Left kidney (tissue), 1 donor: ENCODE measurements at regions not wholly inside any gene's neighbourhood (a gene's known extent, or its start where the extent isn't known, plus 50 kb on each side); places are given as distances from the start of the nearest gene placed in this dataset.
"Not testable (repeated sequence)": the region's sequence is repeated elsewhere in the genome, so short reads cannot be mapped to it uniquely, and the experiment has no call there.

Experiments
- DNase-seq: peaks from one replicate; pipeline ENCODE4 v3.0.0-alpha.2; 2013

DNA sequence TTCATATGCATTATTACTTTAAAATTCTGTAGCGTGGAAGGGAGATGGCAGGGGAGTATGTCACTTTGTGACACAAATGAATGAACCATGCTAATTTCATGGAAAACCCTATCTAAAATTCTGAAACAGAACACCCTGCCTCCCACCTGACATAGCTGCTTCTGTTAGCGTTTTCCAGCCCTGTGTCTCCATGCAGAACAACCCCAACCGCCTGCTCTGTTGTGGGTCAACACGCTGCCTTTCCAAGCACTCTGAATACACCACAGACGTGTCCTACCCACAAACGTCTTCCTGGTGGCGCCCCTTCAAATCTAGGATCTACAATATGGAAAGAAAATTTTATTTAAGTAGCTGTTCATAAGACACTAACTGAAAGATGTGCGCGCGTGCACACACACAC is 238.6 kb downstream of the TRIML1 start:
- peak; percentile 8 for DNase-seq

DNA sequence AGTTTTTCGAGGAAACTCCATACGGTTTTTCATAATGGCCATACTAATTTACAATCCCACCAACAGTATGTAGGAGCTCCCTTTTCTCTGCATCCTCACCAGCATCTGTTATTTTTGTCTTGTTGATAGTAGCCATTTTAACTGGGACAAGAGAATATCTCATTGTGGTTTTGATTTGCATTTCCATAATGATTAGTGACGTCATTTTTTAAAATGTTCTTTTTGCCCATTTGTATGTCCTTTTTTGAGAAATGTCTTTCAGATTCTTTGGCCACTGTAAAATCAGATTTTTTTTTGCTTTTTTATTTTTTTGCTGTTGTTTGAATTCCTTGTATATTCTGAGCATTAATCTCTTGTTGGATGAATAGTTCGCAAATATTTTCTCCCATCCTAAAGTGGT is 243.9 kb downstream of the TRIML1 start:
- no peak for DNase-seq

DNA sequence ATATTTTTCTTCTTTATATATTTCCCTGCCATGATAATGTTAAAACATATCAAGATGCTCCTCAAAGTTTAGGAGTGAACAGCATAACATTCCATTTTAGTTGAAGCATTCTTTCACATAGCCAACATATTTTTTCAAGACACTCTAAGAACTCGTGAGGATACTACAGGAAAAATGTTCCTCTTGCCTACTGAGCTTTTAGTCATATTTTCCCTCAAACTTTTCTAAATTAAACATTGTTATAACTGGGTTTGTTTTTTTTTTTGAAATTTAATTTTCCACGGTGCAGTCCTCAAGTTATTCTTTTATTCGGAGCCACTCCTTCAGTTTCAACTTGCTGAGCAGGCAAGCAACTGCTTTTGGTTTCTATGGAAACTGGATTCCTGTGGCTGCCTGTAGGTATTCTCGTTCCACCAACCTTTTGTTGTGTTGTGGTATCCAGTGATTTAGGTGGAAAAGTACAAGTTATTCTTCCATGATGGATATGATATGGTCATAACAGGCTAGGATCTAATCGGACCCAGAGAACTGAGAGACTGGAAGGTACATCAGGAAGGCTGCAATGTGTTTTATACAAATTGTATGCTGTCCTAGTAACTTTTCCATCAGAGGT is 248.0 kb downstream of the TRIML1 start:
- DNase-seq, result peak; percentile 20

DNA sequence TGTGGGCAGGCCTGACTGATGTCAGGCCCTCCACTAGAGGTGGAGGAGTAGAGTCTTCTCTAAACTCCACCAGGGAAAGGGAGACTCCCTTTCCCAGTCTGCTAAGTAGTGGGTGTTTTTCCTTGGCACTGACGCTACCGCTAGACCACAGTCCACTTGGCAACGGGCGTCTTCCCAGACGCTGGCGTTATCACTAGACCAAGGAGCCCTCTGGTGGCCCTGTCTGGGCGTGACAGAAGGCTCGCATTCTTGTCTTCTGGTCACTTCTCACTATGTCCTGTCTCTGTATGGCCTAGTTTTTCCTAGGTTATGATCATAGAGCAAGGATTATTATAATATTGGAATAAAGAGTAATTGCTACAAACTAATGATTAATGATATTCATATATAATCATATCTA is 252.1 kb downstream of the TRIML1 start:
- not testable (repeated sequence) for DNase-seq

DNA sequence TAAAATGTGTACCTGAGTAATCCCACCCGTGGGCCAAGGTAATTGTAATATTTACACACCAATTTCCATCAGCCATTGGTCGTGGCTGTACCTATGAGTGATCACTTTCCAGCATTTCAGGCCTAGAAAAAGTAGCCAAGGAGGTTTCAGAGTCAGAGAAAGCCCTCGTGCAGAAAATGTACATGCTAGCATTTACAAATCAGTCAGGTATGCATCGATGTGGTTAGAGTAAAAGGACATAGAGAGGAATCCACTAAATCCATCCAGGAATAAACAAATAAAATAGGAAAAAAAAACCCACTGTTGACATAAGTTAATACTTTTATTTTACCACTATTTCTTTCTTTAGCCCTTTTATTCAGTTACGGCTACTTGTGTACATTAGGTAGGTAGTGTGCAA is 256.8 kb downstream of the TRIML1 start:
- no peak for DNase-seq

DNA sequence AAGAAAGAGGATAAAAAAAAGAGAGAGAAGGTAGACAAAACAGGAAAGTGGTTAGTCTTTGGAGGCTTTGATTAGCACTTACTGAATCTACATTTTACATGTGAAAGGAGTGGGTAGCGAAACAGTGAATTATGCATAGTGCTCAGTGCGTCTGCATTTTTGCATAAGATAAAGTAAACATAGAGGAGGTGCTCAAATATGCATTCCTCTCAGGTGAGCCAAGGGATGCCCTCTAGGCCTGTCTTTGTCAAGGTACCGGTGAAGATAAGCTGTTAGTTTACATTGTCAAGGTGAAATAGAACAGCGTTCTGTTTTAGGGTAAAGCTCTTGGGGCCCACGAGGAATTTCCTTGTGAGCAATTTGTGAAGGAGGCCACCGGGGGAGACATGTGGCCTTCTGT is 260.6 kb downstream of the TRIML1 start:
- DNase-seq, result no peak

DNA sequence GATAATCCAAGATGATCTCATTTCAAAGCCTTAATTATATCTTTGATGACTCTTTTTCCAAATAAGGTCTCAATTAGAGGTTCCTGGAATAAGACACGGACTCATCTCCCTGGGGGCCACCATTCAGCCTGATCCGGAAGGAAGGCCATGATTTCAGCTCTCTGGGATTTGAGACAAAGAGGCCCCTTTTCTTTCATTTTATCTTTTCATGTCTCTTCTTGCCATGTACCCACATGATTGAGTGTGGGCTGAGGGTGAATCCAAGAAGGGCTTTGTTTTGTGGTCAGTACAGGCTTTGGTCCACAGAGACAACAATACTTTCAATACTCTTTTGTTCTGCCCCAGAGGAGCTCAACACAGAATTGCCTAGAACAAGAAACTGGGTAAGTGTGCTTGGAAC is 261.2 kb downstream of the TRIML1 start:
- DNase-seq, result no peak

DNA sequence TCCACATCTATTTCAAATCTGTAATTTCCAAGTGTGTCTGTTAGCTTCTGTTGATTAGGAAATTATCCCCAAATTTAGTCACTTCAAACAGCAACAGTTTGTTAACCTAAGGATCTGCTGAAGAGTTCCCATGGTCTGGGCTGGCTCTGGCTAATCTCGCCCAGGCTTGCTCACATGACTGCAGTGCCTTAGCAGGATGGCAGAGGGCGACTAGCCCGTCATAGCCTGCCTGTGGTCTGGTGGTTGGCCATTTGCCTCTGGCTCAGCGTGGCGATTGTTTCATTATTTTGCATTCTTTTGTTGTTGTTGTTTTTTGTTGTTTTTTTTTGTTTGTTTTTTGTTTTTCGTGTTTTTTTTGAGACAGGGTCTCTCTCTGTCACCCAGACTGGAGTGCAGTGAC is 264.0 kb downstream of the TRIML1 start:
- no peak for DNase-seq

DNA sequence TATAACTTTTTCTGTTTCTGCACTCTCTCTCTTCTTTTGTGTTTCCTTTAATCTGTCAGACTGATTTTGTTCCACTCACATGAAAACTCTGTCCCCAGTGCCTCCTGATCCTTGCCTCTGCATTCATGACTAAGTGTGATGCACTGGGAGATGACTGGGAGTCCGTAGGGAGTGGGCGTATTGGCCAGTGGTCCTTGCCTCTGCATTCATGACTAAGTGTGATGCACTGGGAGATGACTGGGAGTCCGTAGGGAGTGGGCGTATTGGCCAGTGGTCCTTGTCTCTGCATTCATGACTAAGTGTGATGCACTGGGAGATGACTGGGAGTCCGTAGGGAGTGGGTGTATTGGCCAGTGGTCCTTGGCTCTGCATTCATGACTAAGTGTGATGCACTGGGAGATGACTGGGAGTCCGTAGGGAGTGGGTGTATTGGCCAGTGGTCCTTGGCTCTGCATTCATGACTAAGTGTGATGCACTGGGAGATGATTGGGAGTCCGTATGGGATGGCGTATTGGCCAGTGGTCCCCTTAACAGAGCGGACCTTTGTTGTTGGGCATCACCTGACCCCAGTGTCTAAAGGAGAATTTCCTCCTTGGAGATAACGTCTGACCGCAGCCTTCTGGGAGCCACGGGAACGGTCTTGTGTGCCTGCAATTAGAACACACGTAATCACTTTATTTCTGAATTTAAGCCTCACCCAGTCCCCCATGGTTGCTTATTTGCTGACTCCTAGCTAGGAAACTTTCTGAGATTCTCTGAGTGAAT is 266.0 kb downstream of the TRIML1 start:
- DNase-seq, result not testable (repeated sequence)

DNA sequence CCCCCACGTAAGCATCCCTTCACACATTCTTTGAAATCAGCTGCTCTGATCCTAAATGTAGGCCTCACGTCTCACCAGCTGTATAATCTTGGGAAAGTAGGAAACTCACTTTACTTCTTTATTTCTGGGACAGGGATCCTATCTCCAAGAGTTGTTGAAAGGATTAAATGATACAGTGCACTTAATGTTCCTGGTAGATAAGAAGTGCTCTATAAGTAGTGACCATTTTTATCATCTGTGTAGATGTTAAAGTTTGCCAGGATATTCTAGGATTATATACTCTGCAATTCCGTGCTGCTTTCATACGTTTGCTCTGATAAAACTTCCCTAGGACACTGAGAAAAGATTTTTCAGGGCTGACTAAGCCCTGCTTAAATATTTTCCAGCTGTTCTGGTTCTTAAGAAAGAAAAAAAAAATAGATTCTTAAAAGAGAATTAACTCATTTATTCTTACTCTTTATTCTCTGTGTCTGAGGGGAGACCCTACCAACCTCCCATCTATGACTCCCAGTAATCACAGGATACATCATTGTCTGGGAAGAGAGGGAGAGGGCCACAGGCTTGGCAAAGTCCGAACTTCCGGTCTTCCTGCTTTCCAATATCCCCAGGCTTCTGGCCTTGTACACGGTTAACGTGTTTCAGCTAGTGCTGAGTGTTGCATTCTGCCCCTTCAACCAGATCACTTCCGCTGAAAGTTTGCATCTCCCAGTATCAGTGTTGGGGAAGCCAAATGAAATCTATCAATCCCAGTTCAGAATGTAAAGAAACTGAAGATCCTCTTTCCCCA is 269.2 kb downstream of the TRIML1 start:
- DNase-seq, result no peak

DNA sequence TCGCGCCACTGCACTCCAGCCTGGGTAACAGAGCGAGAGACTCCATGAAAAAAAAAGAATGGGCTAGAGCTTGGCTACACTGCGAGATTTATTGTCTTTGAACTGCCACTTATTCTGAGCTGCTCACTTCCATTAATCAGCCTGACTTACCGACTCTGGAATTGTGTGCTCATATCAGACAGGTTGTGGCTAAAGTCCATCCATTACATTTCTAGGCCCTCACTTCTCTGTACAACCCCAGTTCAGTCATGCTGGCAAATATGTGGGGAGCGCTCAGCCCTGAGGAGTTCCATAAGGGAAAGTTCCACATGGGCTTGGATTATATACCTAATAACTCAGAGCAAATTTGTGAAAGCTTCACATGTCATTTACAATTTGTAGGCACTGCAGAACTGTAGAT is 270.6 kb downstream of the TRIML1 start:
- no peak for DNase-seq

DNA sequence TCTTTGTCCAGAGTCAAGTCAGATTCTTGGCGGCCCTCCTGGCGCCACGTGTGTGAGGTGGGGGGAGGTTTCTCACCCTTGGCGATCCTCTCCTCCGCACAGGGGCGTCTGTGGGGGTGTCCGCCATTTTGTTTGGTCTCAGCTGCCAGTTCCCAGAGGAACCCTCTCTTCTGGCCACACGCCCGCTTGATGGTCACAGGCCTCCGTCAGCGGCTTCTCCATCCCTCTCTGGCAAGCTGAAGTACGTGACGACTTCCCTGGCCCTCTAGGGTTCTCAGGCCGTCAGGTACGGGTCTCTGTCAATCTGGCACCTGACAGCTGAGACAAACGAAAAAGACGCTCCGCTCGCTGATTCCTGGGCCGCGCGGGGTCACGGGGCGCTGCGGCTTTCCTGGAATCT is 272.6 kb downstream of the TRIML1 start:
- DNase-seq, result no peak

DNA sequence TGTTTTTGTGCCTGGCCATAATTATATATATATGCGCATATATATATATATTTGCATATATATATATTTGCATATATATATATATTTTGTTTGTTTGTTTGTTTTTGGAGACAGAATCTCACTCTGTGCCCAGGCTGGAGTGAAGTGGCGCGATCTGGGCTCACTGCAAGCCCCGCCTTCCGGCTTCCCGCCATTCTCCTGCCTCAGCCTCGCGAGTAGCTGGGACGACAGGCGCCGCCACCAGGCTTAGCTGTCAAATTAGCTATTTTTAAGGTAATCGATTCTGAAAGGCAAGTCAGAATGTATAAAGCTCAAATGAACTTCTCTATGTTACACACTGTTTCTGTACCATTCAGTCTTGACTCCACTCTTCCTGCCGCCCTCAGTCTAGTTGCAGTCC is 273.3 kb downstream of the TRIML1 start:
- DNase-seq, result no peak

DNA sequence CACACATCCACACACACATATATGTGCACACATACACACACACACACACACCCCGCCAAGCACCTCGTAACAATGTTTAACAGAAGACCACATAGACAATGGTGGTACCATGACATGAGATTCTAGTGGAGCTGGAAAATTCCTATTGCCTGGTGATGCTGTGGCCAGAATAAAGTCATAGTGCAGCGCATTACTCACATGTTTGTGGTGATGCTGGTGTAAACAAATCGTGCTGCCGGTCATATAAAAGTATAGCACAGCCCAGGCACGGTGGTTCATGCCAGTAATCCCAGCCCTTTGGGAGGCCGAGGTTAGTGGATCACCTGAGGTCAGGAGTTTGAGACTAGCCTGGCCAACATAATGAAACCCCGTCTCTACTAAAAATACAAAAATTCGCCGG is 275.2 kb downstream of the TRIML1 start:
- DNase-seq, result no peak

DNA sequence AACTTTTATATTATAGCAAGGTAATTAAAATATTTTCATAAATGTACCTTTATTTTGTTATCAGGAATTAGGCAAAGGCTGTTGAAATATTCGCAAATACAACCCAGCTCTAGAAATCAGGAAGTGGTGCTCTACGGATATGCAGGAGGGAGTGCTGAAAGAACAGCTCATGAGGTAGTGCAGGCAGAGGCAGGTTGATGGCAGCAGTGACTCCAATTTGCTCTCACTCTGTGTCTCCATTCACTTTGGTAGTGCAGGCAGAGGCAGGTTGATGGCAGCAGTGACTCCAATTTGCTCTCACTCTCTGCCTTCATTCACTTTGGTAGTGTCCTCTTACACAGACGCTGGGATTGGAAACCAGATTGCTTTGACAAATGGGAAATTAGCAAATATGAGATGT is 277.9 kb downstream of the TRIML1 start:
- peak; percentile 28 for DNase-seq

DNA sequence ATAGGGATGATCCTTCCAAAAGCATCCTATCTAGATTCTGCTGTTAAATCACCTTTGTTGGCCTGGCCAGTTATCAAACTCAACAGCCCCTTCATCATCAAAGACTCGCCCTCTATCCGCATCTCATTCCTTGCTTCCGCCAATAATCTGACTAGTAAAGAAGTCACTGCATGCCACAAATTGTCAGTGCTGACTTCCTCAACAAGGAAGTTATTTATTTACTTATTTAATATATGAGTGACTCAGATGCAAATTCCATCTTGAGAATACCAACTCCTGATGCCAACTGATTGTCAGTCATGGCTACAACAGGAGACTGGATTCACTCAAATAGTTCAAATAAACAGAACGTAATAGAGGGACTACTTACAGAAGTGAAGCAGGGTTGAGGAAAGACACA is 283.8 kb downstream of the TRIML1 start:
- DNase-seq, result no peak

DNA sequence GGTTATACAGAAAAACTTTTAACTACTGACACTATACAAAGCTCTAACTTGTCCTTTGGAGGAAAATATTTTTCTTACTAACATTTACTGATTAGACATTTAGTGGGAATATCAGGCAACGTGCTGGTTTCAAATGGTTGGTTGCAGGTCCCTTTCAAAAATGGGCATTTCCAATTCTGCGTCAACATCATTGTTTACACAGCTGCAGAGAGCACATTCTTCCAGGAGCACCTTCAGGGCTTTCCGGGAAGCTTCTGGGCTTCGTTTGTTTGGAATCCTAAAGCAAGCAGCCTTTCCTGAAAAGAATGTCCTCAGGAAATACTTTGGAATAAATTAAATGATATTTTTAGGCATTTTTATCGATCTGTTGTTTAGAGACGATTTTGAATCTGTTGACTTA is 289.7 kb downstream of the TRIML1 start:
- DNase-seq, result peak; percentile 8

DNA sequence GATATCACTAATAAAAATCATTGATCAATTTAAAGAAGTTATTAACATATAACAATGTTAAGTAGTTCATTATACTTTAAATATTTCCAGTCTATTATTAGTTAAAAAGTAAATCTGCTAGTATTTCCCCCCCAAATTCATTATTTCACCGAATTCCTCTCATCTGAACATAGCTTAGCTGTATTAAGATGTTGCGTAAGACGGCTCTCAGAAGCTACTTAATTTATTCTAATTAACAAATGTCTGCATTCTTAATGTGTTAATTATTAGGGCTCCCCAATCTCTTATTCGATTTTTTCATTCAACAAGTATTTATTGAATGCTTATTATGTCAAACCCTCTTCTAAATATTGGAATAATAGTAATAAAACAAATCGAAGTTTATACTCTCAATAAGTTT is 290.7 kb downstream of the TRIML1 start:
- DNase-seq, result no peak

DNA sequence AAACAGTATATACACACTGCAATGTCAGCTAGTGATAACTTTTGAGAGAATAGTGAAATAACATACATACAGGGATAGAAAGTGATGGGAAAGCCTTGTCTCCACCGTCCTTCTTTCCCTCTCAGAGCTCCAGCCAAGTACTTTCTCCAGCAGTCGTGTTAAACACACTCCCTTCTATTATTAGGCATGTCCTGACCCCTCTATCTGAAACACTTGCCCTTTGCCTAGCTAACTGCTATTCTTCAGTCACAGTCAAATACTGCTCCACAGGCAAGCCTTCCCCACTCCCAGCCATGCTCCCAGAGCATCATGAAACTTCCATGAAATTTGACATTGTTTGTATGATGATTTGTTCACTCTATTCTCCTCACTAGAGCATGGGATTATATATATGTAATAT is 291.1 kb downstream of the TRIML1 start:
- DNase-seq, result no peak

DNA sequence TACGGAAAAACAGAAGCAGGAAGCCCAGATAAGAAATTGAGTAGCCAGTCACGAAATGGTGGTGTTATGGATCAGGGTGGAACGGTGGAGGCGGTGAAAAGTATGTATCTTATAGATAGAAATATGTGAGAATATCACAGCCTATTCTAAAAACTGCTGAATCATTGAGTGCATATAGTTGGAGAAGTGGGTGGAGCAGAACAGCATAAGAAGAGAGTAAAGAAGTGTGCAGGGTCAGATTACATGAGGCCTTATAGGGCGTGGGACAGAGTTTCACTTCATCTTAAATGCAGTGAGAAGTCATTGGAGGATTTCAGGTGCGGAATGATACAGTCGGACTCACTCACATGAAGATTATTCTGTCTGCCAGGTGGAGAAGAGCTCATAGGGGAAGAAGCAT is 293.1 kb downstream of the TRIML1 start:
- DNase-seq, result no peak

DNA sequence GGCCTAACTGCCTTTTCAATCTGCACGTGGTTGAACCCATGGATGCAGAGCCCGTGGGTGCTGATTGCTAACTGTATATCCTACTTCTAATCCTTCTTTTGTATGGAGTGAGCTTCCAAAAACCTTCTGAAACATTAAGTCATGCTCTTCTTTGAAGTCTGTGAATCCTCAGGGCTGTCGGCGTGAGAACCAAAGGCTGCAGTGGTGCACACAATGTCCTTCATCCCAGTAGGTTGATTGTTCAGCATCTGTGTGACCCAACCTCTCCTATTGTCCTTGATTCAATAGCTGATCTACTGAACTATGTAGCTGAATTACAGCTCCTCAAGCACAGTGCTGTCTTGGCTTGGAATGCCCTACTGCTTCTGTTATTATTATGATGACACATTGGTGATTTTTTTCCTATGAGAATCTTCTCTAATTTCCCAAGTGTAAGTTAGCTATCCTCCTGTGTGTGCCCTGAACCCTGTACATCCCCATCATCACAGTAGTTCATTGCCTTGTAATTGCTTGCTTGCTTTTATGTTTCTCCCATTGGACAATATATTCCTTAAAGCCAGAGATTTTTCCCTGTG is 294.6 kb downstream of the TRIML1 start:
- no peak for DNase-seq

DNA sequence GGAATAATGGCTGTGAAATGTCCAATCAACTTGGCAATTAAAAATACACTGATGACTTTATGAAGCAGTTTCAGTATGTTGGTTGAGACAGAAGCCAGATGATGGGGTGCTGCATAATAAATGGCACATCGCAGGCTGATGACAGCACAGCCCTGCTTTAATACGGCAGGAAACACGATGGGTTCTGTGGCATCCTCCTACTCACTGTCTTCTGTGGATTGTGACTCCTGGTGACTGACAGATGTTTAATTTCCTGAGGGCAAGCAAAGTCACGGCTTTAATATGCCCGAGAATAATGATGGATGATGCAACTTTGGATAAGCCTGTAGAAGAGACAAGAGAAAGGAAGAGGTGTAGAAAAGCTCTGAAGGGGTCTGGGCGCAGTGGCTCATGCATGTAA is 295.4 kb downstream of the TRIML1 start:
- DNase-seq, result no peak

DNA sequence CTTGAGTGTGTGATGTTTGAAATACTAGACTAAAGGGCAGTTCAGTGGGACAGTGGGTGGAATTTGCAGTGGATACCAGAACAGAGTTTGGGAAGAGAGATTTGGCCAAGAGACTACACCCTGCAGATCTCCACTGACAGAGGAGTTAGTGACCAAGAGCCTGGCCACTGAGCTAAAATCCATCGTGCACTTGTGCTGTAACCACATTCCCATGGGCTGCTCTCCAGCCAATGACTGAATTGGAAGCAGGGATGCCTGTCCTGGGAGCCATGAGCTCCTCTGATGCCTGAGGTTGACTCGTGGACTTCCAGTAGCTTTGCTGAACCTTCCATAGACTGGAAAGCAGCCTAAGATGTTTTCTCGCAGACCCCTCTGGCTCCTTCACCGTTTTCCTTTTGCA is 296.1 kb downstream of the TRIML1 start:
- DNase-seq, result no peak
